ENCODE measurements at regions not wholly inside any gene's neighbourhood (a gene's known extent, or its start where the extent isn't known, plus 50 kb on each side); places are given as distances from the start of the nearest gene placed in this dataset.
A peak's percentile ranks its signal among the peaks of the same experiment; 100 is the strongest.
"Not testable (repeated sequence)": the region's sequence is repeated elsewhere in the genome, so short reads cannot be mapped to it uniquely, and the experiment has no call there.

DNA sequence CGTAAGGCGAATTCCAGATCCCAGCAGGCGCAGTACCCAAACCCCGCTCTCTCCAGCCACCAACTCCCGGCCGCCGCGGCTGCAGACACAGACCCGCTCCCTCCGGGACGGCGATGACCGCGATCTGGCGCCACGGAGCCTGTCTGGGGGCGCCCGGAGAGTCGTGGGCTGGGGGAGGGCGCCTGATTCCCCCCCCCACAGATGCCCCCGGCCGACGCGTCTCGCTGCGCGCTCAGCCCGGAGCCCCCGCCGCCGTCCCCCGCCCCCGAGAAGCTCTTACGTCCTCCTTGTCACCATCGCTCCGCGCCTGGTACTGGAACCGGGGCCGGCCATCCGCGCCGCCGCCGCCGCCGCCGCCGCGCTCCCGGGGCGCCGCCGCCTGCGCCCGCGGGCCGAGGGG is 173.6 kb downstream of the ATP6V0E2 start:
- DNase-seq: not testable (repeated sequence)

DNA sequence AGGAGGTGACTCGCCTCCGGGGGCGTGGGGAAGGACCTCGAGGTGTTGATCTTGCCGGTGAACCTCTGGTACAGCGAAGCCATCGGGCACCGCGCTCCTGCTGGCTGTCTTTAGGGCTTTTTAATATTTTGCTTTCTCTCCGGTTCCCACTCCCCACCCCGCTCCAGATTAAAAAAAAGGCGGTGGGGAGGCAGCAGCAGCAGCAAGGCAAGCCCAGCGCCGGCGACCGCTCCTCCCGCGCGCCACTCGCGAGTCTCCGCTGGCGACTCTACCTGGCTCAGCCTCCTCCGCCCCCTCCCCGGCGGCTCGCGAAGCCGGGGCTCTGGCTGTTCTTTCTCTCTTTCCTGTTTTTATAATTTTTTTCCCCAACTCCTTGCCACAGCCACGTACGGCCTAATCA is 174.0 kb downstream of the ATP6V0E2 start:
- DNase-seq: not testable (repeated sequence)

DNA sequence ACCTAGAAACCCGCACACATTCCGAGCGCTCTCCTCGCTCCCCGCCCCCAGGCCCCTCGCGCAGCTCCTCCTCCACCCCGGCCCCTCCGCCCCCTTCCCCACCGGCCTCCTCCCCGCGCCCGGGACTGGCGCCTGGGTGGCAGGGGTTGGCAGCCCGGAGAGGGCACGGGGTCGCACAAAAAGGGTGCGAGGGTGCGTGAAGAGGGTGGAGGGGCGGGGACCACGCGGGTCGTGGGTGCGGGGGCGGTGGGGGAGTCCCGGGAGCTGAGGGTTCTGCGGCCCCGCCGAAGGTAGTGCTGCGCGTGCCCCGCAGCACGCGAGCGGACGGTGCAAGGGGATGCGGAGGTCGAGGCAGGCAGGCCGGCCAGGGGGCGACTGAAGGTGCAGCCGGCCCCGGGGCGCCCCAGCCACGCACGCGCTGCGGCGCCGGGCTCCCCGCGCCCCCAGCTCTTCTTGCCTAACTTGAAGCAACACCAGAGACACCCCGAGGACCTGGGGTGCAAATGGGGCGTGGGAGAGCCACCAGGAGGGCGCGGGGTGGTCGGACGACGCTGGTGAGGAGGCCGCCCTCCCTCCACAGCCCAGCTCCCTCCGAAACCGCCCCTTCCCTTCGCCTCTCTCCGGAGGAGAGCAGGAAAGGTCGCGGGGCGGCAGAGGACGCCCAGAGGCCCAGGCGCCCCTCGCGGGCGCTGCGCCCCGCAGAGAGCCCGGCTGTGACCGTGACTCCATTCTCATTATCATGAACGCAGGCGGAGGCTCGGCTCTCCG is 174.7 kb downstream of the ATP6V0E2 start:
- not testable (repeated sequence) for DNase-seq

DNA sequence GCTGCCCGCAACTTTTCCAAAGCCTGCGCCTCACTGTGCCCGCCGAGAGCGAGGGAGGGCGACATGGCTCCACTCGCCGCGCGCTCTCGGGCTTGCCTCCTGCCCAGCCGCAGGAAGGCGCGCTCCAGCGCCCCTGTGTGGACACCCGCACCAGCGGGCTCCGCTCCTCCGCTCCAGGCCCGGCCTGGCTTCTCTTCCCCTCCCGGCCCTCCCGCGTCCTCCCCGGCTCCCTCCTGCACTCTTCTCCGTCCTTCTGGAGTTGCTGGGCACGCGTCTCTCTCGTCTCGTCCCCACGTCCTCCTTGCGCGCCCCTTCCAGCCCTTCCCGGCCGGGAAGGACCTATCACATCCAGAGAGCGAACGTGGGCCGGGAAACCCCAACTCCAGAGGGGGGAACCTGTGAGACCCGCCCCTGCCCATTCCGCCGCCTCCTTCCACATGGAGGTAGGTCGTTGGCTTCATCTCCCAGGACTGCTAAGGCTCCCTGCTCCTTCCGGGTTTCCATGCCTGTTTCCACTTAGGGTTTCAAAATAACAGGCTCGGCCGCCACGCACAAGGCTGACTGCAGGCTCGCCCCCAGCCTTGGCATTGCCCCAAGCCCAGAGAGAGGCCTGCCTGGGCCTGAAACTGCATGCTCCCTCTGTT is 175.4 kb downstream of the ATP6V0E2 start:
- DNase-seq: not testable (repeated sequence)

DNA sequence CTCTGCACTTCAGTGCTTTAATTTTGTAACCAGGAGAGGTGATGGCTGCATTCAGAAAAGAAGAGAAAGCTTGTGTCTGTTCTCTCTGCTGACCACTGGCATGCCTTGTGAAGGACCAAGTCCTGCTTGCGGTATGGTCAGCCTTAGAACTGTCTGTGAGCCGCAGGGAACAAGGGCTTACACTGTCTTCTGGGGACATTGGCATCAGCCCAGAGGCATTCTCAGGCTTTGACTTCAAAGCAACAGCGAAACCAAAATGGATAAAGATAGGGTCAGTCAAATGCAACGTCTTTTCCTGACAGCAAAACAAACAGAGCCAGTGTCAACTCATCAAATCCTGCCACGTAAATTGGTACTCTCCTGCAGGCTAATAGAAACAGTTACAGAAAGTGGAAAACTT is 179.6 kb downstream of the ATP6V0E2 start:
- not testable (repeated sequence) for DNase-seq

DNA sequence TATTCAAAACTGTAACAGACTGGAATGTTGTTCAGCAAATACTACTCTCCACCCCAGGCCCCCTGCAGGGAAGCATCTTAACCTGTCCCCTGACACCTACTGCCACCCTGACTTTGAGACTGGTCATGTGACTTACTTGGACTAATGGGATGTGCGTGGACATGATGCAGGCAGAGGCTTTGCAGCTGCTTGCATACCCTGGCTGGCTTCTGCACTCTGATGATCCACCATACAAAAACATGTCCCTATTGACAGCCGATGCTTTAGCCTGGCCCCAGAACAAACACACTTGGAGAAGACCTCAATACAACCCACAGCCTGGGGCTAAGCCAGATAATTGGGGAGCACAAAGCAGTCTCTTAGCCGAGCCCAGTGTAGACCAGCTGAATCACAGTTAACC is 180.5 kb downstream of the ATP6V0E2 start:
- DNase-seq: not testable (repeated sequence)

GRCh38 chr7:150060259-150061221 is 186.8 kb downstream of the ATP6V0E2 start:
- peak; percentile 94 for DNase-seq

- not testable (repeated sequence) for DNase-seq
These were observed 189.4 kb downstream of the ATP6V0E2 start for GRCh38 chr7:150063195-150063594.

- not testable (repeated sequence) for DNase-seq
These were observed 196.0 kb downstream of the ATP6V0E2 start for GRCh38 chr7:150069555-150070313.

DNA sequence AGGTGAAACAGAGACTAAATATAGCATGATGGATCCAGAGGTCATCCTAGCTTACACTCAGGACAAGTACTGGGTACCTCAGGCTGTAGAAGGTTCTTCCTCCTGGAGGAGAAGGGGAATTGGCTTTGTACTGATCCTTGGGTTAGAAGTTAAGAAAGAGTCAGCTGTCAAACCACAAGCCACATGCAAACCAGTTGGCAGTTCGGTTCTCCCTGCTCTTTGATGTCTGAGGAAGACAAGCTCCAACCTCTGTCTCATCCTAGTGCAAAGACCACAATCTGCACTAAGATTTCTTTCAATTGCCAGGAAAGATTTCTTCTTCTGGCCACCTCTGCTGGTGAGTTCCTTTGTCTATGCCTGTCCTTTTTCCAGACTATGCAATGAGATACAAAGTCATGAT is 203.8 kb downstream of the ATP6V0E2 start:
- not testable (repeated sequence) for DNase-seq

GRCh38 chr7:150081865-150082264 is 208.1 kb downstream of the ATP6V0E2 start:
- not testable (repeated sequence) for DNase-seq

DNA sequence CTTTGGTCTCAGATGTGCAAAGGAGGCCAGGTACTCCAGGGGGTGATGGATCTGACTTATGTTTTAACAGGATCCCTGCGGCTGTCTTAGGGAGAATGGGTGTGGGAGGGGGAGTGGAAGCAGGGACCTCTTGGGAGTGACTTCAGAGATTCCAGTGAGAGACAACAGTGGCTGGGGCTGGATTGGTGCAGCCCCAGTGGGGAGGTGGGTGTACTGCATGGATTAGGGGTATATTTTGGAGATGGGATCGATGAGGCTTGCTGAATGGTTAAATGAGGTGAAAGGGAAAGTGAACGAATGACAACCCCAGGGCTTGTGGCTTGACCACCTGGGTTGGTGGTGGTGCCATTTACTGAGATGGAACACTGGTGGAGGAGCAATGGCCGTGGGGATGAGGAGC is 211.0 kb downstream of the ATP6V0E2 start:
- not testable (repeated sequence) for DNase-seq

- DNase-seq: not testable (repeated sequence)
These were observed 213.7 kb downstream of the ATP6V0E2 start for GRCh38 chr7:150087478-150087877.

DNA sequence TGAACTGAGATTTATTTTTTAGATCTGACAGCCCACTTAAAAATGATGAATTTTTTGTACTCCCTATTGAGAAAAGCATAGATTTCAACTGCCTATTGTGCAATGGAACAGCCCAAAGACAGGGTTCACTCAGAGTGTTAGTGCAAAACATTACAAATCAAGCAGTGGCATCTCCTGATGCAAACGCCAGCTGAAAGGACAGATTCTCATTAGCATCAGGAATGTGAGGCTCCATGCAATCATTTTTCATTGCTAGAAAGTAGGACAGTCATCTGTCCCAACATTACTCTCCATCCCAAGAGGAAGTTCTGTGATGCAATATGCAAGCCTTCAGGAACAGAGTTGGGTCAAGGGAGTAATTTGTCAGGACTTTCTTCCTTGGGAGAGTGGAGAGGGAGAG is 215.4 kb downstream of the ATP6V0E2 start:
- not testable (repeated sequence) for DNase-seq

- not testable (repeated sequence) for DNase-seq
These were observed 217.0 kb downstream of the ATP6V0E2 start for GRCh38 chr7:150090776-150091175.

GRCh38 chr7:150093897-150094296 is 220.1 kb downstream of the ATP6V0E2 start:
- DNase-seq: not testable (repeated sequence)

DNA sequence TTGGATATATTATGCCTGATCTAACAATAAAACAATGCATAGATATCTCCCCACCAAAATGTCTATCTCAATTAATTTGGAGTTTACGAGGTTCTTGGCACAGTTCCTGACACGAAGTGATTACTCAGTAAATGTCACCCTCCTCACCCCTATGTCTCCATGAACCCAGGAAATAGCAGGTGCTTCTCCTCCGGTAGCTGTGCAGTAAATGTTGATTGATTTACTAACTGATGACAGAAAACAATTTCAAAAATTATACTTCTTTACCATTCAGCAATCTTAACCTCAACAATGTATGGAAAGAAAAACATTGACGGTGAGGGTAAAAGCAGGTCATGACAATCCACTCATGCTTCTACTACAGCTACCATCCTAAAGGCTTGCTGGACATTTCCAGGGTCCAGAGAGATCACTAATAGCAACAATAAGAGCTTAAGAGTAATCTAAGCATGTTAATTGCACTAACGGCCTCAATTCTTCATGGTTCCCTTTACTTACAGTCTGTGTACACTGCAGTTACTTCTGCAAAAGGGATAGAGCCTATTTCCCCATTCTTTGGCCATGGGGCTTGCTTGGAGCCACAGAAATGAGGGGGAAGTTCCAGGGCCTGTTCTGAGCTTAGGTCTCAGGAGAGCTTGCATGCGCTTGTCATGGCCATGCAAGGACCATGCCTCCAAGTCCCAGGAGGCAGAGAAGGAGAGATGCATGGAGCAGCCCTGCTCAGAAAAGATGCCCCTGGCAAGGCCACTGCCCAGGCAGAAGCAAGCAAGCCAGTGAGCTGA is 222.6 kb downstream of the ATP6V0E2 start:
- DNase-seq: not testable (repeated sequence)

GRCh38 chr7:150098592-150098991 is 224.6 kb upstream of the LRRC61 start:
- not testable (repeated sequence) for DNase-seq

- DNase-seq: not testable (repeated sequence)
These were observed 221.9 kb upstream of the LRRC61 start for GRCh38 chr7:150101282-150101681.

DNA sequence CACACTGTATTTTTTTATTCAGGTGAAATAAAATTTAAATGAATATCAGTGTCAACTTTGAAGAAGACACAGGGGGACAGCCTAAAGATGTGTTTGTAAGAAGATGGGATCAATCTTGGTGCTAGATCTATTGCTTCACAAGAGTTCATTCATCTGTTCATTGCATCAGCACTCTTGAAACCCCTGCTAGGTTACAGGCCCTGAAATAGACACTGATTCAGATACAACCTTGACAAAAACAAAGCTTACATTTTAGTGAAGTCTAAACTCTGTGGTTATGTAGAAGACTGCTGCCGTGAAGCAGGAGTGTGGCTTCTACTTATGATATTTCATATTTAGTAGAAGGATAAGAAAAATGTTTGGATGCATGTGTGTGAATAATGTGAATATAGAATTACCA is 215.9 kb upstream of the LRRC61 start:
- not testable (repeated sequence) for DNase-seq

DNA sequence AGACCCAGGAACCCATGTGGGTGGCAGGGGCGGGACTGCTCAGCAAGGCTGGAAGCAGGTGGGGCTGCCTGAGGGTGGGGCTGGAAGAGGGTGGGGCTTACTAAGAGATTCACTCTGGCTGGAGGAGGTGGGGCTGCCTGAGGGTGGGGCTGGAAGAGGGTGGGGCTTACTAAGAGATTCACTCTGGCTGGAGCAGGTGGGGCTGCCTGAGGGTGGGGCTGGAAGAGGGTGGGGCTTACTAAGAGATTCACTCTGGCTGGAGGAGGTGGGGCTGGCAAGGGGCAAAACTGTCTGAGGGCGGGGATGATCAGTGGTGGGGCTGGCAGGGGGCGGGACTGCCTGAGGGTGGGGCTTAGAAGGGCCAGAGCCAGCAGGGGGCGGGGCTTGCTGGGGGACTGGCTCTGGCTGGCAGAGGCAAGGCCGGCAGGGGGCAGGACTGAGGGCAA is 212.8 kb upstream of the LRRC61 start:
- peak; percentile 64 for DNase-seq

Measured in activated effector memory CD4-positive, alpha-beta T cell treated with anti-CD3 and anti-CD28 coated beads, Interleukin-2, amount 50 U/mL, for 16 hours (primary cell).